HEK293 (cell line): ENCODE measurements at regions not wholly inside any gene's neighbourhood (a gene's known extent, or its start where the extent isn't known, plus 50 kb on each side); places are given as distances from the start of the nearest gene placed in this dataset.

Experiments
- CTCF ChIP-seq: fragments of 450-650 bp; formaldehyde crosslinking; IDR thresholded peaks from 2 replicates; pipeline ENCODE4 v1.5.1; 2016; ENCODE audit warnings: missing biosample characterization, missing genetic modification characterization
- PBX3 ChIP-seq: sonication (generic); formaldehyde crosslinking; IDR thresholded peaks from 2 replicates; pipeline ENCODE4 v1.8.1; 2022; ENCODE audit warnings: mild to moderate bottlenecking, moderate library complexity, missing genetic modification reagents
- TSHZ1 ChIP-seq: fragments of 450-650 bp; formaldehyde crosslinking; IDR thresholded peaks from 2 replicates; pipeline ENCODE4 v1.5.1; 2016; ENCODE audit warnings: missing biosample characterization, missing genetic modification characterization, borderline replicate concordance
- ZBTB10 ChIP-seq: fragments of 450-650 bp; formaldehyde crosslinking; IDR thresholded peaks from 2 replicates; pipeline ENCODE4 v1.5.1; 2016; ENCODE audit warnings: missing biosample characterization, missing genetic modification characterization
- ZNF140 ChIP-seq: fragments of 450-650 bp; formaldehyde crosslinking; IDR thresholded peaks from 2 replicates; pipeline ENCODE4 v1.5.1; 2016; ENCODE audit warnings: missing biosample characterization, missing genetic modification characterization
- ZNF473 ChIP-seq: fragments of 450-650 bp; formaldehyde crosslinking; IDR thresholded peaks from 2 replicates; pipeline ENCODE4 v1.5.1; 2017; ENCODE audit warnings: missing biosample characterization, missing genetic modification characterization
- ZNF580 ChIP-seq: fragments of 450-650 bp; formaldehyde crosslinking; IDR thresholded peaks from 2 replicates; pipeline ENCODE4 v1.5.1; 2016; ENCODE audit warnings: missing biosample characterization, missing genetic modification characterization

- TF ChIP-seq ZNF473 (tag by site-specific recombination), result no peak
- TF ChIP-seq ZBTB10, result no peak
- TF ChIP-seq ZNF140 (tag by site-specific recombination), result no peak
- no peak for TF ChIP-seq ZNF580 (tag by site-specific recombination)
- no peak for TF ChIP-seq TSHZ1 (tag by site-specific recombination)
- no peak for TF ChIP-seq PBX3 (CRISPR knock-in tag)
- no peak for TF ChIP-seq CTCF (tag by site-specific recombination)
Measured at GRCh38 chr3:137066092-137066491, 108.3 kb downstream of the IL20RB start.
